CD14-positive monocyte (primary cell): ENCODE measurements at regions not wholly inside any gene's neighbourhood (a gene's known extent, or its start where the extent isn't known, plus 50 kb on each side); places are given as distances from the start of the nearest gene placed in this dataset.

Experiments used
- DNase-seq, 3 donors: peaks; one replicate each; pipeline ENCODE4 v3.0.0-alpha.2; 2011 to 2022
- H2AFZ ChIP-seq: 2 replicates; pipeline ENCODE4 v1.6.0; 2012; ENCODE audit warnings: mild to moderate bottlenecking, low read depth, low read length, inconsistent platforms; ENCODE audit not compliant: insufficient read depth, poor library complexity, severe bottlenecking
- H3K27ac ChIP-seq, 2 donors: 1 replicate in 1 of 2; 2 replicates in 1 of 2; pipeline ENCODE4 v1.5.1; 2012 to 2013; ENCODE audit warnings: low read length in 2 of 2, control low read depth in 1 of 2, inconsistent platforms in 1 of 2, low read depth in 1 of 2, mild to moderate bottlenecking in 1 of 2
- H3K27me3 ChIP-seq, 2 donors: one replicate each; pipeline versions ENCODE4 v1.6.0 to v1.6.1; 2011 to 2013; ENCODE audit warnings: low read length in 2 of 2; ENCODE audit not compliant: control insufficient read depth in 2 of 2, insufficient read depth in 2 of 2
- H3K36me3 ChIP-seq, 2 donors: replicated peaks in 1 of 2; 1 replicate in 1 of 2; 2 replicates in 1 of 2; pipeline versions ENCODE4 v1.5.1 to v1.6.1; 2012 to 2013; ENCODE audit warnings: low read length in 2 of 2, control low read depth in 1 of 2, inconsistent platforms in 1 of 2, mild to moderate bottlenecking in 1 of 2; ENCODE audit not compliant: insufficient read depth in 2 of 2, control insufficient read depth in 1 of 2
- H3K4me1 ChIP-seq, 2 donors: 1 replicate in 1 of 2; 2 replicates in 1 of 2; pipeline versions ENCODE4 v1.5.1 to v1.6.1; 2012 to 2013; ENCODE audit warnings: low read length in 2 of 2, control low read depth in 1 of 2, inconsistent platforms in 1 of 2, mild to moderate bottlenecking in 1 of 2, moderate library complexity in 1 of 2; ENCODE audit not compliant: insufficient read depth in 2 of 2, control insufficient read depth in 1 of 2
- H3K4me2 ChIP-seq: replicated peaks from 2 replicates; pipeline ENCODE3; 2012; ENCODE audit warnings: low read length, moderate library complexity, mild to moderate bottlenecking; ENCODE audit not compliant: poor library complexity, severe bottlenecking; ENCODE audit errors: extremely low read depth
- H3K4me3 ChIP-seq, 3 experiments: fragments of 200-600 bp in 1 of 3; sonication (generic) in 1 of 3; replicated peaks in 1 of 3; 1 replicate in 2 of 3; 2 replicates in 1 of 3; pipeline ENCODE4 v1.5.1; 2011 to 2013; ENCODE audit warnings: low read length in 3 of 3, mild to moderate bottlenecking in 3 of 3, control low read depth in 2 of 3, low read depth in 2 of 3, inconsistent platforms in 1 of 3, moderate library complexity in 1 of 3
- H3K79me2 ChIP-seq: 2 replicates; pipeline ENCODE4 v1.6.0; 2012; ENCODE audit warnings: mild to moderate bottlenecking, control low read depth, inconsistent platforms, low read length, moderate library complexity; ENCODE audit not compliant: insufficient read depth
- H3K9ac ChIP-seq: 2 replicates; pipeline ENCODE4 v1.6.0; 2017; ENCODE audit warnings: low read length, mild to moderate bottlenecking; ENCODE audit not compliant: insufficient read depth, poor library complexity, severe bottlenecking
- H3K9me3 ChIP-seq, 2 donors: replicated peaks in 1 of 2; 1 replicate in 1 of 2; 2 replicates in 1 of 2; pipeline versions ENCODE4 v1.5.1 to v1.6.1; 2012 to 2013; ENCODE audit warnings: low read length in 2 of 2, control low read depth in 1 of 2; ENCODE audit not compliant: control insufficient read depth in 1 of 2, insufficient read depth in 1 of 2
- H4K20me1 ChIP-seq: 2 replicates; pipeline ENCODE4 v1.6.0; 2012; ENCODE audit warnings: mild to moderate bottlenecking, low read length, control low read depth, moderate library complexity; ENCODE audit not compliant: insufficient read depth
- H3K27ac Mint-ChIP-seq, 7 donors: one replicate each; pipeline ENCODE4 v1.8.0; 2020; ENCODE audit warnings: mild to moderate bottlenecking in 7 of 7, mixed read lengths in 7 of 7, moderate library complexity in 6 of 7, inconsistent platforms in 2 of 7
- H3K27me3 Mint-ChIP-seq, 3 donors: one replicate each; pipeline ENCODE4 v1.8.0; 2021 to 2022; ENCODE audit warnings: low read depth in 3 of 3, mild to moderate bottlenecking in 3 of 3, mixed read lengths in 3 of 3, moderate library complexity in 3 of 3, inconsistent platforms in 1 of 3
- H3K36me3 Mint-ChIP-seq, 2 donors: one replicate each; pipeline ENCODE4 v1.8.0; 2020; ENCODE audit warnings: mixed read lengths in 2 of 2, inconsistent platforms in 1 of 2, mild to moderate bottlenecking in 1 of 2
- H3K4me1 Mint-ChIP-seq: one replicate; pipeline ENCODE4 v1.8.0; 2020; ENCODE audit warnings: mild to moderate bottlenecking, mixed read lengths
- H3K4me3 Mint-ChIP-seq, 2 donors: one replicate each; pipeline ENCODE4 v1.8.0; 2020; ENCODE audit warnings: mild to moderate bottlenecking in 2 of 2, mixed read lengths in 2 of 2, moderate library complexity in 1 of 2
- H3K9me3 Mint-ChIP-seq, 7 donors: one replicate each; pipeline ENCODE4 v1.8.0; 2020 to 2022; ENCODE audit warnings: mixed read lengths in 7 of 7, mild to moderate bottlenecking in 6 of 7, moderate library complexity in 6 of 7, inconsistent platforms in 2 of 7
- CTCF ChIP-seq: fragments of 200-600 bp; IDR thresholded peaks from one replicate; pipeline ENCODE4 v1.8.0; 2022; ENCODE audit warnings: antibody characterized with exemption, mild to moderate bottlenecking
- WGBS: methylation state at CpG from one replicate; pipeline ENCODE4 v1.1.5; 2013; ENCODE audit warnings: missing lambda C conversion rate; ENCODE audit not compliant: insufficient coverage; 5-methylcytosine and 5-hydroxymethylcytosine counted together
- intact Hi-C, 2 donors: fragments of 100-400 bp; cut with micrococcal nuclease; formaldehyde crosslinking; loops; one replicate each; pipeline versions ENCODE4 v1.15.0 to v1.15.1; 2023

GRCh38 chr12:24175929-24176328 is 226.5 kb upstream of the SOX5 start:
- Histone ChIP-seq H4K20me1 (no peaks in the 10 kb centered on the region), H3K4me3 (no peak overlapping the region)
- no peak overlapping the region for H3K4me3 Mint-ChIP-seq

DNA sequence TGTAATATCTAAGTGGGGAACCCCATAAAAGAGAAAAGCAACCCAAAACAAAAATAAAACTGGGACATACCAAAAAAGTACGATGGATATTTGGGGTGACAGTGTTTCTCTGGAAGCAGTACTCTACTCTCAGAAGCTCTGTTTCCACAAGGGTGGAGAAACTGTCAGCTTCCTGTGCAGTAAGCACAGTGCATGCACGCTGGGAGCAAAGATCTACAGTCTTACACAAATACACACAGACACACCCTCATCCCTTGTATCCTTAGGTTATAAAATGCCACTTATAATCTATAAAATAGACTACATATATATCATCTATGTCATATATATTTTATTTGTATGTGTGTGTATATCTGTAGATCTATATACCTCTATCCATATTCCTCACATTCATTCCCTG is 225.8 kb upstream of the SOX5 start:
- Mint-ChIP-seq H3K27ac (no peak overlapping the region), H3K4me1 (peaks cover 11% of the 10 kb centered on the region), H3K9me3 (peaks cover 0 to 7% (median 0%) of the 10 kb centered on the region in 7 donors), H3K36me3 (no peaks in the 10 kb centered on the region), H3K27me3 (no peaks in the 10 kb centered on the region), H3K4me3 (no peak overlapping the region)
- H3K4me1 ChIP-seq, result peaks cover 3 to 12% of the 10 kb centered on the region in 2 donors
- WGBS, result no CpG with 5 or more reads among the region's 2 CpGs
- TF ChIP-seq CTCF, result no peak
- intact Hi-C loops, result no loop called here
- no peak overlapping the region for H3K4me3 ChIP-seq
- H3K4me2 ChIP-seq, result no peak overlapping the region
- H3K36me3 ChIP-seq, result no peaks in the 10 kb centered on the region
- H4K20me1 ChIP-seq, result no peaks in the 10 kb centered on the region
- no peaks in the 10 kb centered on the region for H3K79me2 ChIP-seq
- H3K9me3 ChIP-seq, result no peaks in the 10 kb centered on the region
- H2AFZ ChIP-seq, result no peak overlapping the region
- H3K27ac ChIP-seq, result no peak overlapping the region
- DNase-seq, result no peak
- no peak overlapping the region for H3K9ac ChIP-seq
- H3K27me3 ChIP-seq, result no peaks in the 10 kb centered on the region

More at GRCh38 chr12:24175929-24176328, 226.5 kb upstream of the SOX5 start:
- H3K27ac Mint-ChIP-seq, result no peak overlapping the region
- no peak overlapping the region for H3K27ac ChIP-seq
- H3K36me3 Mint-ChIP-seq, result no peaks in the 10 kb centered on the region
- no peak overlapping the region for H3K4me2 ChIP-seq
- peaks cover 11% of the 10 kb centered on the region for H3K4me1 Mint-ChIP-seq
- whole genome bisulfite sequencing, result no CpG with 5 or more reads among the region's 4 CpGs
- TF ChIP-seq CTCF, result no peak
- H2AFZ ChIP-seq, result no peak overlapping the region
- H3K27me3 Mint-ChIP-seq, result no peaks in the 10 kb centered on the region
- H3K79me2 ChIP-seq, result no peaks in the 10 kb centered on the region
- intact Hi-C loops, result no loop called here
- no peak overlapping the region for H3K9ac ChIP-seq
- peaks cover 3 to 12% of the 10 kb centered on the region in 2 donors for H3K4me1 ChIP-seq
- no peaks in the 10 kb centered on the region for H3K36me3 ChIP-seq
- peaks cover 0 to 4% (median 0%) of the 10 kb centered on the region in 7 donors for H3K9me3 Mint-ChIP-seq
- H3K27me3 ChIP-seq, result no peaks in the 10 kb centered on the region
- H3K9me3 ChIP-seq, result no peaks in the 10 kb centered on the region
- DNase-seq, result no peak
